Progenitor cell of endocrine pancreas (in vitro differentiated cells): ENCODE measurements at regions not wholly inside any gene's neighbourhood (a gene's known extent, or its start where the extent isn't known, plus 50 kb on each side); places are given as distances from the start of the nearest gene placed in this dataset.

Experiments
- DNase-seq: peaks from one replicate; pipeline ENCODE4 v3.0.0; 2021; ENCODE audit warnings: low spot score; ENCODE audit not compliant: unreplicated experiment
- H3K27ac Mint-ChIP-seq: 2 replicates; pipeline ENCODE4 v1.8.0; 2021; ENCODE audit warnings: mild to moderate bottlenecking, moderate library complexity, mixed read lengths
- H3K27me3 Mint-ChIP-seq: 2 replicates; pipeline ENCODE4 v1.8.0; 2021; ENCODE audit warnings: mixed read lengths
- H3K36me3 Mint-ChIP-seq: 2 replicates; pipeline ENCODE4 v1.8.0; 2022; ENCODE audit warnings: mixed read lengths; ENCODE audit not compliant: insufficient read depth
- H3K4me1 Mint-ChIP-seq: 2 replicates; pipeline ENCODE4 v1.8.0; 2021; ENCODE audit warnings: low read depth, mixed read lengths
- H3K4me3 Mint-ChIP-seq: 2 replicates; pipeline ENCODE4 v1.8.0; 2021; ENCODE audit warnings: low read depth, mild to moderate bottlenecking, moderate library complexity, mixed read lengths
- H3K9me3 Mint-ChIP-seq: 2 replicates; pipeline ENCODE4 v1.8.0; 2021; ENCODE audit warnings: low read depth, mixed read lengths
- CTCF ChIP-seq: fragments of 200-600 bp; sonication (generic); IDR thresholded peaks from one replicate; pipeline ENCODE4 v1.5.0; 2021; ENCODE audit warnings: antibody characterized with exemption, mild to moderate bottlenecking; ENCODE audit not compliant: unreplicated experiment

DNA sequence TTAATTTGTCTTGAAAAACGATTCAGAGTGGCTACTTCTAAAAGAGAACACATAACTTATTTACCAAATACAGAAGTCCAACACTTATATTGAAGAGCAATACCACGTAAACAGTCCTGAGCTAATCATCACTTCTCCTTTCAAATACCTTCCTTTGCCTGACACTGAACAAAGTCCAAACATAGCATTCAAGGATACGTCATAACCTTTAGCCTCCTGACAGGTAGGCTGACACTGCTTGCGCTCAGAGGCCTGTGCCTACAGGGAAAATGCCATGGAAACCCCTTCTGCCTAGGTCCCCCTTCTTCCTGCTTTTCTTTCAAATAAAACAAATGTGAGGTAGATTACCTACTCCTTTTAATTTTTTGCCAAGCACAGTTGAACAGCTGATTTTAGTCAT is 510.0 kb downstream of the INSC start:
- Mint-ChIP-seq H3K36me3 (no peaks in the 10 kb centered on the region), H3K27me3 (peaks cover 62% of the 10 kb centered on the region), H3K9me3 (no peaks in the 10 kb centered on the region), H3K27ac (no peak overlapping the region), H3K4me3 (no peak overlapping the region), H3K4me1 (peaks cover 13% of the 10 kb centered on the region)
- TF ChIP-seq CTCF: no peak
- DNase-seq: no peak

GRCh38 chr11:15625691-15626090 is 511.0 kb downstream of the INSC start:
- H3K36me3 Mint-ChIP-seq: no peaks in the 10 kb centered on the region
- peaks cover 60% of the 10 kb centered on the region for H3K27me3 Mint-ChIP-seq
- H3K4me3 Mint-ChIP-seq: no peak overlapping the region
- no peak for TF ChIP-seq CTCF
- DNase-seq: no peak
- H3K4me1 Mint-ChIP-seq: peaks cover 13% of the 10 kb centered on the region
- no peaks in the 10 kb centered on the region for H3K9me3 Mint-ChIP-seq
- H3K27ac Mint-ChIP-seq: no peak overlapping the region

DNA sequence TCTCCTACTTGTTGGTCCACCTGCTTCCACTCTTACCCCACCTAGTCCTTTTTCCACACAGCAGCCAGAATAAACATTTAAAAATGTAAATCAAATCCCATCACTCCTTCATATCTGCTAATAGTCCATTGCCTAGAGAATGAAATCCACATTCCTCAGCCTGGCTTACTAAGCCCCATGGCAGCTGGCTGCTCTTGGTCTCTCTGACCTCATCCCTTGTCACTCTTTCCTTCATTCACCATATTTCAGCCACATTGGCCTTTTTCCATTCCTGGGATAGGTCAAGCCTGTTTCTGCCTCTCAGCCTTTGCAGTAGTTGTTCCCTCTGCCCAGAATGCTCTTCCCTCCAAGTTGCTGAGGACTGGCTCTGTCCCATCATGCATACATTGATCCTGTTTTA is 512.8 kb downstream of the INSC start:
- DNase-seq: no peak
- Mint-ChIP-seq H3K4me3 (no peak overlapping the region), H3K4me1 (peaks cover 10% of the 10 kb centered on the region), H3K9me3 (no peaks in the 10 kb centered on the region), H3K27me3 (peaks cover 44% of the 10 kb centered on the region), H3K36me3 (no peaks in the 10 kb centered on the region), H3K27ac (peak overlapping the region; percentile 2)
- TF ChIP-seq CTCF: no peak

DNA sequence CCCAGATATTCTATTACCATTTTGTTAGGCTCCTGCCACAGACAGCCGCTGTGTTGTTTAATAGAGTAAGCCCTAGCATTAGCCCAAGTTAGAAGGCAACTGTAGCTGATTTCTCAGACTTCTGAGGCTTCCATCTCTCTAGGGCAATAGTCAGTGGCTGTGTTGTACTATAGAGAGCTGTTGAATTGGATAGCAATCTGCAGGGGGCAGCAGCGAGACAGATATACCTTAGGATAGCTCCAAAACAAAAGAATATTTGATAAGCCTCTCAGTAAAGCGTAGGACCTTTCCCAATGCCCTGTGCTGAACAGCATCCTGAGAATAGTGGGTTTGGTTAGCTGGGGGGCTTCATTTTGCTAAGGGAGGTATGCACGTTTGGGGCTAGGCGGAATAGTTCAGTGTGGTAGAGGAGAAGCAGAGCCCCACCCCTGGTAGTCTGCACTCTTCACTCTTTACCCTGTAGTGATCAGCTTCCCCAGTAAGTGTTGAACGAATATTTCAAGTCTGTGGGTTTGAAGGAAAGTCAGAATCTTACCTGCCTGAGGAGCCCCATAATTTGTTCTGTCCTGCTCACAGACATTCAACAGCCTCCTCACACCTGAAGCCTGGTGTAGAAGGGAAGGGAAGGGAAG is 515.1 kb downstream of the INSC start:
- H3K4me1 Mint-ChIP-seq: peaks cover 6% of the 10 kb centered on the region
- no peaks in the 10 kb centered on the region for H3K9me3 Mint-ChIP-seq
- H3K27me3 Mint-ChIP-seq: peaks cover 29% of the 10 kb centered on the region
- TF ChIP-seq CTCF: peak; percentile 44
- H3K36me3 Mint-ChIP-seq: no peaks in the 10 kb centered on the region
- no peak for DNase-seq
- no peak overlapping the region for H3K4me3 Mint-ChIP-seq
- no peak overlapping the region for H3K27ac Mint-ChIP-seq

GRCh38 chr11:15630896-15631295 is 516.2 kb downstream of the INSC start:
- no peak for DNase-seq
- Mint-ChIP-seq H3K36me3 (no peaks in the 10 kb centered on the region), H3K27ac (no peak overlapping the region), H3K9me3 (no peaks in the 10 kb centered on the region), H3K4me3 (no peak overlapping the region), H3K27me3 (peaks cover 26% of the 10 kb centered on the region), H3K4me1 (no peaks in the 10 kb centered on the region)
- TF ChIP-seq CTCF: no peak
